ENCODE measurements at regions not wholly inside any gene's neighbourhood (a gene's known extent, or its start where the extent isn't known, plus 50 kb on each side); places are given as distances from the start of the nearest gene placed in this dataset.

DNA sequence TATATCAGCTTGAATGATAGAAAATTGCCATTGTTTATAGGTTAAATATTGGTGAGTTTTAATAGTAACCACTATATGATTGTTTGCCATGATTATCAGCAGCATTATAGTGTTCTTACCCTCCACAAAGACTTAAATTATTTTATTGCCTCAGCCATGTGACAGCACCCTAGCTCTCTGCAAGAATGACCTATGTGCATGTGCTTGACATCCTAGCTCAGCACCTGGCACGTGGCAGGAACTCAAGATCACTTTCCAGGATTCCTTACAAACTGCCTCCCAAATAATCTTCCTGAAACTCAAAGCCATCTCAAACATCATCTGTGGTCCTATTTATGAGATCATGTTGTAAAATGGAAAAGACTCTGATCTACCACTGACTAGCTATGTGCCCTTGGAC is 68.1 kb upstream of the ANKRD30A start:
- TF ChIP-seq, protein P1, sequence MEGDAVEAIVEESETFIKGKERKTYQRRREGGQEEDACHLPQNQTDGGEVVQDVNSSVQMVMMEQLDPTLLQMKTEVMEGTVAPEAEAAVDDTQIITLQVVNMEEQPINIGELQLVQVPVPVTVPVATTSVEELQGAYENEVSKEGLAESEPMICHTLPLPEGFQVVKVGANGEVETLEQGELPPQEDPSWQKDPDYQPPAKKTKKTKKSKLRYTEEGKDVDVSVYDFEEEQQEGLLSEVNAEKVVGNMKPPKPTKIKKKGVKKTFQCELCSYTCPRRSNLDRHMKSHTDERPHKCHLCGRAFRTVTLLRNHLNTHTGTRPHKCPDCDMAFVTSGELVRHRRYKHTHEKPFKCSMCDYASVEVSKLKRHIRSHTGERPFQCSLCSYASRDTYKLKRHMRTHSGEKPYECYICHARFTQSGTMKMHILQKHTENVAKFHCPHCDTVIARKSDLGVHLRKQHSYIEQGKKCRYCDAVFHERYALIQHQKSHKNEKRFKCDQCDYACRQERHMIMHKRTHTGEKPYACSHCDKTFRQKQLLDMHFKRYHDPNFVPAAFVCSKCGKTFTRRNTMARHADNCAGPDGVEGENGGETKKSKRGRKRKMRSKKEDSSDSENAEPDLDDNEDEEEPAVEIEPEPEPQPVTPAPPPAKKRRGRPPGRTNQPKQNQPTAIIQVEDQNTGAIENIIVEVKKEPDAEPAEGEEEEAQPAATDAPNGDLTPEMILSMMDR (IDR thresholded peaks at IDR 0.05), result no peak
- no peak for TF ChIP-seq POLR2A (IDR thresholded peaks at IDR 0.05)

Measured in lower leg skin (tissue), 3 donors.